Calu3 (cell line): ENCODE measurements at regions not wholly inside any gene's neighbourhood (a gene's known extent, or its start where the extent isn't known, plus 50 kb on each side); places are given as distances from the start of the nearest gene placed in this dataset.

Experiments used
- BruUV-seq: library from RNA; stranded (reverse); fragments of 400-500 nt; replicated peaks from 2 replicates; lab custom pipeline; 2021; lab: Mats Ljungman, UMichigan
- CTCF ChIA-PET: fragments of 300-600 bp; sonication (Branson Sonifier 250); formaldehyde crosslinking; loops from one replicate; lab custom pipeline; 2022; ENCODE audit warnings: antibody characterized with exemption; lab: Charles Lee
- DNase-seq: peaks from one replicate; pipeline ENCODE4 v3.0.0; 2022
- H3K27ac Mint-ChIP-seq: one replicate; pipeline ENCODE4 v1.8.0; 2022; ENCODE audit warnings: mixed read lengths; ENCODE audit not compliant: unreplicated experiment
- H3K27me3 Mint-ChIP-seq: one replicate; pipeline ENCODE4 v1.8.0; 2022; ENCODE audit warnings: mixed read lengths; ENCODE audit not compliant: unreplicated experiment
- H3K36me3 Mint-ChIP-seq: one replicate; pipeline ENCODE4 v1.8.0; 2022; ENCODE audit warnings: mild to moderate bottlenecking, moderate library complexity, mixed read lengths; ENCODE audit not compliant: insufficient read depth, unreplicated experiment
- H3K4me1 Mint-ChIP-seq: one replicate; pipeline ENCODE4 v1.8.0; 2022; ENCODE audit warnings: mild to moderate bottlenecking, low read depth, mixed read lengths; ENCODE audit not compliant: unreplicated experiment
- H3K4me3 Mint-ChIP-seq: one replicate; pipeline ENCODE4 v1.8.0; 2022; ENCODE audit warnings: mild to moderate bottlenecking, low read depth, moderate library complexity, mixed read lengths; ENCODE audit not compliant: unreplicated experiment
- H3K9me3 Mint-ChIP-seq: one replicate; pipeline ENCODE4 v1.8.0; 2022; ENCODE audit warnings: low read depth, mixed read lengths; ENCODE audit not compliant: unreplicated experiment
- CTCF ChIP-seq: fragments of 200-600 bp; IDR thresholded peaks from one replicate; pipeline ENCODE4 v1.8.0; 2022; ENCODE audit warnings: antibody characterized with exemption; ENCODE audit not compliant: unreplicated experiment
- intact Hi-C: fragments of 100-400 bp; cut with micrococcal nuclease; formaldehyde crosslinking; loops from one replicate; pipeline ENCODE4 v1.10.0; 2022; ENCODE audit not compliant: unreplicated experiment

GRCh38 chr2:2787301-2787907 is 456.3 kb upstream of the MYT1L start:
- peaks cover 19% of the 10 kb centered on the region for H3K9me3 Mint-ChIP-seq
- BruUV-seq: no TSS peak
- CTCF ChIA-PET: no interaction called here
- no peaks in the 10 kb centered on the region for H3K27me3 Mint-ChIP-seq
- intact Hi-C loops: no loop called here
- no peaks in the 10 kb centered on the region for H3K4me1 Mint-ChIP-seq
- H3K27ac Mint-ChIP-seq: no peak overlapping the region
- TF ChIP-seq CTCF: no peak
- H3K36me3 Mint-ChIP-seq: no peaks in the 10 kb centered on the region
- H3K4me3 Mint-ChIP-seq: no peak overlapping the region
- DNase-seq: no peak

- intact Hi-C loops: no loop called here
- no peaks in the 10 kb centered on the region for H3K27me3 Mint-ChIP-seq
- BruUV-seq: no TSS peak
- no peak overlapping the region for H3K27ac Mint-ChIP-seq
- H3K4me3 Mint-ChIP-seq: no peak overlapping the region
- DNase-seq: no peak
- no peaks in the 10 kb centered on the region for H3K36me3 Mint-ChIP-seq
- no peak for TF ChIP-seq CTCF
- CTCF ChIA-PET: no interaction called here
- H3K9me3 Mint-ChIP-seq: peaks cover 23% of the 10 kb centered on the region
- no peaks in the 10 kb centered on the region for H3K4me1 Mint-ChIP-seq
Observed at GRCh38 chr2:2782007-2782406, 450.9 kb upstream of the MYT1L start.

GRCh38 chr2:2779727-2780126 is 448.7 kb upstream of the MYT1L start:
- no TSS peak for BruUV-seq
- no peaks in the 10 kb centered on the region for H3K27me3 Mint-ChIP-seq
- no peak for TF ChIP-seq CTCF
- H3K4me1 Mint-ChIP-seq: no peaks in the 10 kb centered on the region
- peaks cover 20% of the 10 kb centered on the region for H3K9me3 Mint-ChIP-seq
- H3K4me3 Mint-ChIP-seq: no peak overlapping the region
- intact Hi-C loops: no loop called here
- CTCF ChIA-PET: no interaction called here
- H3K36me3 Mint-ChIP-seq: no peaks in the 10 kb centered on the region
- DNase-seq: no peak
- H3K27ac Mint-ChIP-seq: no peak overlapping the region

GRCh38 chr2:2777876-2778275 is 446.8 kb upstream of the MYT1L start:
- CTCF ChIA-PET: no interaction called here
- H3K27me3 Mint-ChIP-seq: no peaks in the 10 kb centered on the region
- TF ChIP-seq CTCF: no peak
- H3K9me3 Mint-ChIP-seq: peaks cover 17% of the 10 kb centered on the region
- no peak overlapping the region for H3K27ac Mint-ChIP-seq
- H3K36me3 Mint-ChIP-seq: no peaks in the 10 kb centered on the region
- no peaks in the 10 kb centered on the region for H3K4me1 Mint-ChIP-seq
- intact Hi-C loops: no loop called here
- DNase-seq: no peak
- no TSS peak for BruUV-seq
- H3K4me3 Mint-ChIP-seq: no peak overlapping the region
